IMR-90 (cell line): ENCODE measurements at regions not wholly inside any gene's neighbourhood (a gene's known extent, or its start where the extent isn't known, plus 50 kb on each side); places are given as distances from the start of the nearest gene placed in this dataset.

Experiments
- ATAC-seq: fragments of 200-7000 bp; cut with Tn5 transposase; 2 replicates; pipeline ENCODE4 v1.9.1; 2020; ENCODE audit warnings: low read depth, mild to moderate bottlenecking, moderate library complexity
- BruUV-seq: library from RNA; stranded (reverse); fragments of 400-500 nt; replicated peaks from 2 replicates; lab custom pipeline; 2021; lab: Mats Ljungman, UMichigan
- CTCF ChIA-PET: fragments of 300-600 bp; formaldehyde crosslinking; extraction: SDS; loops from one replicate; lab custom pipeline; 2021; ENCODE audit warnings: antibody characterized with exemption; lab: Yijun Ruan, JAX
- POLR2A ChIA-PET: fragments of 300-600 bp; sonication (Branson Sonifier 250); formaldehyde crosslinking; loops from one replicate; lab custom pipeline; 2022; ENCODE audit warnings: antibody characterized with exemption; ENCODE audit not compliant: unreplicated experiment; lab: Charles Lee
- DNase-seq: peaks from one replicate; pipeline ENCODE4 v3.0.0; 2013
- H2AFZ ChIP-seq: replicated peaks from 2 replicates; pipeline ENCODE3; 2013; ENCODE audit warnings: low read length, mild to moderate bottlenecking; ENCODE audit not compliant: poor library complexity
- H2AK5ac ChIP-seq: 2 replicates; pipeline ENCODE4 v1.6.1; 2013; ENCODE audit warnings: low read depth, low read length, inconsistent platforms
- H2AK9ac ChIP-seq: replicated peaks from 2 replicates; pipeline ENCODE3; 2013; ENCODE audit warnings: mild to moderate bottlenecking, low read depth, low read length, moderate library complexity; ENCODE audit not compliant: poor library complexity
- H2BK120ac ChIP-seq: 2 replicates; pipeline ENCODE4 v1.6.1; 2013; ENCODE audit warnings: low read depth, low read length, inconsistent platforms
- H2BK15ac ChIP-seq: 3 replicates; pipeline ENCODE4 v1.6.1; 2013; ENCODE audit warnings: low read depth, low read length, inconsistent platforms
- H2BK20ac ChIP-seq: 2 replicates; pipeline ENCODE4 v1.6.1; 2013; ENCODE audit warnings: low read depth, mild to moderate bottlenecking, inconsistent platforms, low read length, moderate library complexity
- H2BK5ac ChIP-seq: 2 replicates; pipeline ENCODE4 v1.6.1; 2013; ENCODE audit warnings: mild to moderate bottlenecking, low read depth, low read length, inconsistent platforms; ENCODE audit not compliant: poor library complexity, severe bottlenecking
- H3K14ac ChIP-seq: replicated peaks from 2 replicates; pipeline ENCODE4 v1.6.1; 2013; ENCODE audit warnings: low read depth, low read length, inconsistent platforms
- H3K18ac ChIP-seq: 2 replicates; pipeline ENCODE4 v1.6.1; 2013; ENCODE audit warnings: low read depth, low read length, control low read depth
- H3K23ac ChIP-seq: 2 replicates; pipeline ENCODE4 v1.6.1; 2013; ENCODE audit warnings: low read depth, low read length, inconsistent platforms
- H3K27ac ChIP-seq: 2 replicates; pipeline ENCODE4 v1.5.1; 2013; ENCODE audit warnings: mild to moderate bottlenecking, control low read depth, low read length; ENCODE audit not compliant: insufficient read depth
- H3K27me3 ChIP-seq: 2 replicates; pipeline ENCODE4 v1.6.1; 2013; ENCODE audit warnings: low read length; ENCODE audit not compliant: control insufficient read depth, insufficient read depth
- H3K36me3 ChIP-seq: 2 replicates; pipeline ENCODE4 v1.6.1; 2013; ENCODE audit warnings: low read length, mixed read lengths; ENCODE audit not compliant: control insufficient read depth, insufficient read depth
- H3K4ac ChIP-seq: 2 replicates; pipeline ENCODE4 v1.6.1; 2013; ENCODE audit warnings: low read depth, low read length, inconsistent platforms
- H3K4me1 ChIP-seq: 2 replicates; pipeline ENCODE4 v1.6.1; 2013; ENCODE audit warnings: low read length, mixed read lengths; ENCODE audit not compliant: control insufficient read depth, insufficient read depth
- H3K4me2 ChIP-seq: 2 replicates; pipeline ENCODE4 v1.6.1; 2013; ENCODE audit warnings: low read depth, mild to moderate bottlenecking, control low read depth, low read length, moderate library complexity
- H3K4me3 ChIP-seq: 2 replicates; pipeline ENCODE4 v1.5.1; 2013; ENCODE audit warnings: low read depth, mild to moderate bottlenecking, control low read depth, low read length, moderate library complexity; ENCODE audit not compliant: insufficient read depth
- H3K56ac ChIP-seq: 2 replicates; pipeline ENCODE4 v1.6.1; 2013; ENCODE audit warnings: low read length, inconsistent platforms; ENCODE audit not compliant: insufficient read depth; ENCODE audit errors: extremely low read depth
- H3K79me1 ChIP-seq, 2 experiments: 2 replicates each; pipeline ENCODE4 v1.6.1; 2013; ENCODE audit warnings: low read length in 2 of 2, inconsistent platforms in 1 of 2, low read depth in 1 of 2
- H3K9ac ChIP-seq: 2 replicates; pipeline ENCODE4 v1.6.1; 2013; ENCODE audit warnings: low read depth, low read length, control low read depth
- H3K9me1 ChIP-seq: 2 replicates; pipeline ENCODE4 v1.6.1; 2013; ENCODE audit warnings: low read length, inconsistent platforms; ENCODE audit not compliant: insufficient read depth
- H3K9me3 ChIP-seq: 2 replicates; pipeline ENCODE4 v1.6.1; 2013; ENCODE audit warnings: low read length; ENCODE audit not compliant: control insufficient read depth, insufficient read depth
- H4K20me1 ChIP-seq: 2 replicates; pipeline ENCODE4 v1.6.1; 2013; ENCODE audit warnings: low read length, inconsistent platforms; ENCODE audit not compliant: insufficient read depth
- H4K5ac ChIP-seq: 2 replicates; pipeline ENCODE4 v1.6.1; 2013; ENCODE audit warnings: mild to moderate bottlenecking, low read depth, low read length, control low read depth
- H4K8ac ChIP-seq, 2 experiments: 2 replicates each; pipeline ENCODE4 v1.6.1; 2013; ENCODE audit warnings: low read depth in 2 of 2, low read length in 2 of 2, control low read depth in 1 of 2, inconsistent platforms in 1 of 2
- H4K91ac ChIP-seq: 2 replicates; pipeline ENCODE4 v1.6.1; 2013; ENCODE audit warnings: low read depth, low read length, inconsistent platforms; ENCODE audit not compliant: insufficient read depth
- BHLHE40 ChIP-seq: fragments of 150-350 bp; IDR thresholded peaks from 2 replicates; pipeline ENCODE4 v1.6.1; 2016; ENCODE audit warnings: mild to moderate bottlenecking, low read depth, low read length
- MAFK ChIP-seq: IDR thresholded peaks from 2 replicates; pipeline ENCODE4 v1.6.1; 2012; ENCODE audit warnings: low read depth, low read length, improper control_type of control experiment
- MAZ ChIP-seq: IDR thresholded peaks from 2 replicates; pipeline ENCODE4 v1.6.1; 2012; ENCODE audit warnings: low read depth, mild to moderate bottlenecking, low read length, improper control_type of control experiment, moderate library complexity, borderline replicate concordance
- NFE2L2 ChIP-seq: fragments of 150-350 bp; IDR thresholded peaks from 2 replicates; pipeline ENCODE4 v1.6.1; 2016; ENCODE audit warnings: low read depth, mild to moderate bottlenecking, low read length
- WGBS, 2 experiments: methylation state at CpG; one replicate each; pipeline versions ENCODE4 v1.1.5 to v1.1.7; 2013; ENCODE audit warnings: missing lambda C conversion rate in 2 of 2; ENCODE audit not compliant: insufficient read length in 1 of 2; ENCODE audit errors: extremely low coverage in 2 of 2; 5-methylcytosine and 5-hydroxymethylcytosine counted together
- dilution Hi-C: fragments of 300-500 bp; cut with HindIII; formaldehyde crosslinking; loops from one replicate; pipeline ENCODE4 v1.14.3; 2018; ENCODE audit warnings: low sequenced_read_pairs; ENCODE audit not compliant: unreplicated experiment
- in situ Hi-C: fragments of 300-500 bp; cut with MboI; formaldehyde crosslinking; loops from 3 replicates; pipeline ENCODE4 v1.14.3; 2019; ENCODE audit warnings: low sequenced_read_pairs, inconsistent platforms, mixed read lengths
- intact Hi-C: fragments of 100-400 bp; cut with micrococcal nuclease; formaldehyde crosslinking; loops from 2 replicates; pipeline ENCODE4 v1.10.0; 2022
- TF ChIP-seq, protein P1 (sequence below): conservative IDR thresholded peaks from 2 replicates; pipeline ENCODE4 v1.5.1; 2012; ENCODE audit warnings: mild to moderate bottlenecking, low read depth, low read length, improper control_type of control experiment

DNA sequence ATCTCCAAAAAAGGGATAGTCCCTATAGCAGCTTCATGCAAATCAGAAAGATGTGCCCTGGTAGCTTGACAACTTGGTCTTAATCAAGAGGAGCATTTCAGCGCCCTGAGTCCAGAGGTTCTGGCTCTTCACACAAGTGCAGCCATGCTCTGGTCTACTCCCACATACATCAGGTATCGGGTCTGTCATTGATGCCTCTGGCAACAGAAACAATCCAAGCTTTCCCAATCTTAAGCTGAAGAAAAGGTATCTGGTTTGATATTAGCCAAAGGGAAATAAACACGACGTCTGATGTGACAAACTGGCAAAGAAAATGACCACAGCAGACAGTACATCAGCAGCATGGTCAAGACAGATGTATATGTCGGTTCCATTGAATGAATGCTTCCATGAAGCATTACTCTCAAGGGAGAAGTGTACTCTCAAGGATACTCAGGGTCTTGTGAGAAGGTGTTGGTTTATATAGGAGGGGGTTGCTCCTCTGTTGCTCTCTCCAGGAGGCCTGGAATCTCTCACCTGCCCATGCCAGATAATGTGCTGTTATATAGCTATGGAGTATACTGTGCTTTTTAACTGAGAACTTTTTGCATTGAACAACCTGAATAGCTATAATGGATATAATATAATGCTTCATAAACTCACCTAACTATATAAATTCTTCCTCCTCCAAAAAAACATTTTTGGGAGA lies 879.6 kb upstream of the PCDH10 start:
- Histone ChIP-seq H3K4me2 (no peak overlapping the region), H2AK5ac (no peak overlapping the region), H3K4ac (no peak overlapping the region), H4K8ac (no peak overlapping the region), H2AFZ (no peak overlapping the region), H2BK5ac (no peak overlapping the region), H3K4me3 (no peak overlapping the region), H4K91ac (no peak overlapping the region), H3K14ac (no peak overlapping the region), H3K27me3 (no peaks in the 10 kb centered on the region), H2BK15ac (no peak overlapping the region), H3K23ac (no peak overlapping the region), H3K27ac (no peak overlapping the region), H3K79me1 (no peaks in the 10 kb centered on the region), H3K4me1 (no peaks in the 10 kb centered on the region), H3K56ac (no peak overlapping the region), H3K36me3 (no peaks in the 10 kb centered on the region), H2BK20ac (no peak overlapping the region), H4K5ac (no peak overlapping the region), H2AK9ac (no peak overlapping the region), H3K9ac (no peak overlapping the region), H2BK120ac (no peak overlapping the region), H3K18ac (no peak overlapping the region), H4K20me1 (no peaks in the 10 kb centered on the region), H3K9me1 (no peaks in the 10 kb centered on the region), H3K9me3 (no peaks in the 10 kb centered on the region)
- WGBS, 2 experiments = 60% methylated on average over 1 of the region's 5 CpGs; no CpG with 5 or more reads in 1 of the 2 experiments
- intact Hi-C loops (no loop called here), dilution Hi-C loops (no loop called here), in situ Hi-C loops (no loop called here)
- no TSS peak for BruUV-seq
- TF ChIP-seq MAZ (no peak), BHLHE40 (no peak), MAFK (no peak), NFE2L2 (no peak)
- TF ChIP-seq, protein P1, sequence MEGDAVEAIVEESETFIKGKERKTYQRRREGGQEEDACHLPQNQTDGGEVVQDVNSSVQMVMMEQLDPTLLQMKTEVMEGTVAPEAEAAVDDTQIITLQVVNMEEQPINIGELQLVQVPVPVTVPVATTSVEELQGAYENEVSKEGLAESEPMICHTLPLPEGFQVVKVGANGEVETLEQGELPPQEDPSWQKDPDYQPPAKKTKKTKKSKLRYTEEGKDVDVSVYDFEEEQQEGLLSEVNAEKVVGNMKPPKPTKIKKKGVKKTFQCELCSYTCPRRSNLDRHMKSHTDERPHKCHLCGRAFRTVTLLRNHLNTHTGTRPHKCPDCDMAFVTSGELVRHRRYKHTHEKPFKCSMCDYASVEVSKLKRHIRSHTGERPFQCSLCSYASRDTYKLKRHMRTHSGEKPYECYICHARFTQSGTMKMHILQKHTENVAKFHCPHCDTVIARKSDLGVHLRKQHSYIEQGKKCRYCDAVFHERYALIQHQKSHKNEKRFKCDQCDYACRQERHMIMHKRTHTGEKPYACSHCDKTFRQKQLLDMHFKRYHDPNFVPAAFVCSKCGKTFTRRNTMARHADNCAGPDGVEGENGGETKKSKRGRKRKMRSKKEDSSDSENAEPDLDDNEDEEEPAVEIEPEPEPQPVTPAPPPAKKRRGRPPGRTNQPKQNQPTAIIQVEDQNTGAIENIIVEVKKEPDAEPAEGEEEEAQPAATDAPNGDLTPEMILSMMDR = no peak
- ChIA-PET CTCF (interaction anchor here (0.7 kb wide), 1 partner anchor 105 kb away, joined by 4 read pairs; no protein-coding TSS in a partner anchor), POLR2A (no interaction called here)
- DNase-seq (no peak), ATAC-seq (no peak)
